ENCODE measurements at regions not wholly inside any gene's neighbourhood (a gene's known extent, or its start where the extent isn't known, plus 50 kb on each side); places are given as distances from the start of the nearest gene placed in this dataset.

GRCh38 chr14:100443603-100444002, 120.5 kb downstream of the SLC25A47 start:
- TF ChIP-seq ZBTB33 (IDR thresholded peaks at IDR 0.05), result no peak
- TF ChIP-seq SP1 (IDR thresholded peaks at IDR 0.05), result no peak
- TF ChIP-seq FOXA1 (IDR thresholded peaks at IDR 0.05), result no peak
- TF ChIP-seq RXRA (IDR thresholded peaks at IDR 0.05), result no peak
- TF ChIP-seq EGR1 (IDR thresholded peaks at IDR 0.05; ENCODE audit: low read depth in 2 of 2), result no peak
- TF ChIP-seq JUND (IDR thresholded peaks at IDR 0.05), result no peak
- no peak for TF ChIP-seq ATF3 (IDR thresholded peaks at IDR 0.05)
- no peak for TF ChIP-seq FOXA2 (IDR thresholded peaks at IDR 0.05)
- peaks cover 0 to 7% (median 6%) of the 10 kb centered on the region in 4 donors for H3K4me1 ChIP-seq (ENCODE audit: control insufficient read depth in 4 of 4, insufficient read depth in 4 of 4, low read length in 3 of 4)
- H3K9ac ChIP-seq (ENCODE audit: low read depth in 1 of 2, low read length in 2 of 2), result no peak overlapping the region
- no peaks in the 10 kb centered on the region for H3K9me3 ChIP-seq (ENCODE audit: control insufficient read depth in 4 of 4, low read length in 3 of 4)
- no peaks in the 10 kb centered on the region for H3K27me3 ChIP-seq (ENCODE audit: control insufficient read depth in 4 of 4, insufficient read depth in 4 of 4, low read length in 3 of 4)
- no peak for DNase-seq (ENCODE audit: low spot score)
- no peaks in the 10 kb centered on the region for H3K36me3 ChIP-seq (ENCODE audit: control insufficient read depth in 4 of 4, insufficient read depth in 3 of 4, low read depth in 1 of 4, low read length in 3 of 4)
- H3K27ac ChIP-seq (ENCODE audit: low read depth in 1 of 2, low read length in 2 of 2), result no peak overlapping the region
- no peak overlapping the region for H3K4me3 ChIP-seq (ENCODE audit: low read depth in 1 of 3, low read length in 3 of 3)
- 96% methylated on average over 8 of the region's 8 CpGs for WGBS

- Histone ChIP-seq H3K27ac (ENCODE audit: low read depth in 1 of 2, low read length in 2 of 2) (no peak overlapping the region), H3K9me3 (ENCODE audit: control insufficient read depth in 4 of 4, low read length in 3 of 4) (no peaks in the 10 kb centered on the region), H3K36me3 (ENCODE audit: control insufficient read depth in 4 of 4, insufficient read depth in 3 of 4, low read depth in 1 of 4, low read length in 3 of 4) (no peaks in the 10 kb centered on the region), H3K4me1 (ENCODE audit: control insufficient read depth in 4 of 4, insufficient read depth in 4 of 4, low read length in 3 of 4) (no peaks in the 10 kb centered on the region), H3K4me3 (ENCODE audit: low read depth in 1 of 3, low read length in 3 of 3) (no peak overlapping the region), H3K9ac (ENCODE audit: low read depth in 1 of 2, low read length in 2 of 2) (no peak overlapping the region), H3K27me3 (ENCODE audit: control insufficient read depth in 4 of 4, insufficient read depth in 4 of 4, low read length in 3 of 4) (no peaks in the 10 kb centered on the region)
- DNase-seq (ENCODE audit: low spot score), result no peak
- TF ChIP-seq HNF4G (IDR thresholded peaks at IDR 0.05), result no peak
- no peak for TF ChIP-seq HNF4A (conservative IDR thresholded peaks at IDR 0.05)
- TF ChIP-seq REST (IDR thresholded peaks at IDR 0.05), result no peak
- TF ChIP-seq NR2F2 (IDR thresholded peaks at IDR 0.05), result no peak
- WGBS, result 95% methylated on average over 8 of the region's 8 CpGs
These were observed 122.4 kb downstream of the SLC25A47 start for GRCh38 chr14:100445436-100446088.

GRCh38 chr14:100446572-100446971, 123.4 kb downstream of the SLC25A47 start:
- 92% methylated on average over 7 of the region's 7 CpGs for WGBS
- H3K27me3 ChIP-seq (ENCODE audit: control insufficient read depth in 4 of 4, insufficient read depth in 4 of 4, low read length in 3 of 4), result no peaks in the 10 kb centered on the region
- H3K4me1 ChIP-seq (ENCODE audit: control insufficient read depth in 4 of 4, insufficient read depth in 4 of 4, low read length in 3 of 4), result no peaks in the 10 kb centered on the region
- H3K9me3 ChIP-seq (ENCODE audit: control insufficient read depth in 4 of 4, low read length in 3 of 4), result no peaks in the 10 kb centered on the region
- H3K36me3 ChIP-seq (ENCODE audit: control insufficient read depth in 4 of 4, insufficient read depth in 3 of 4, low read depth in 1 of 4, low read length in 3 of 4), result no peaks in the 10 kb centered on the region
- H3K9ac ChIP-seq (ENCODE audit: low read depth in 1 of 2, low read length in 2 of 2), result no peak overlapping the region
- DNase-seq (ENCODE audit: low spot score), result no peak
- no peak overlapping the region for H3K4me3 ChIP-seq (ENCODE audit: low read depth in 1 of 3, low read length in 3 of 3)
- H3K27ac ChIP-seq (ENCODE audit: low read depth in 1 of 2, low read length in 2 of 2), result no peak overlapping the region
- TF ChIP-seq GABPA (IDR thresholded peaks at IDR 0.05 in 1 of 2, conservative IDR thresholded peaks at IDR 0.05 in 1 of 2) (no peak), SP1 (IDR thresholded peaks at IDR 0.05) (no peak), RAD21 (IDR thresholded peaks at IDR 0.05) (no peak), ATF3 (IDR thresholded peaks at IDR 0.05) (no peak), ZBTB33 (IDR thresholded peaks at IDR 0.05) (no peak), FOXA1 (IDR thresholded peaks at IDR 0.05) (no peak), EGR1 (IDR thresholded peaks at IDR 0.05; ENCODE audit: low read depth in 2 of 2) (no peak), NR2F2 (IDR thresholded peaks at IDR 0.05) (no peak), HNF4G (IDR thresholded peaks at IDR 0.05) (no peak), REST (IDR thresholded peaks at IDR 0.05) (no peak), MAX (IDR thresholded peaks at IDR 0.05) (no peak)

Data from liver (tissue), 7 donors.